ENCODE measurements at regions not wholly inside any gene's neighbourhood (a gene's known extent, or its start where the extent isn't known, plus 50 kb on each side); places are given as distances from the start of the nearest gene placed in this dataset.

DNA sequence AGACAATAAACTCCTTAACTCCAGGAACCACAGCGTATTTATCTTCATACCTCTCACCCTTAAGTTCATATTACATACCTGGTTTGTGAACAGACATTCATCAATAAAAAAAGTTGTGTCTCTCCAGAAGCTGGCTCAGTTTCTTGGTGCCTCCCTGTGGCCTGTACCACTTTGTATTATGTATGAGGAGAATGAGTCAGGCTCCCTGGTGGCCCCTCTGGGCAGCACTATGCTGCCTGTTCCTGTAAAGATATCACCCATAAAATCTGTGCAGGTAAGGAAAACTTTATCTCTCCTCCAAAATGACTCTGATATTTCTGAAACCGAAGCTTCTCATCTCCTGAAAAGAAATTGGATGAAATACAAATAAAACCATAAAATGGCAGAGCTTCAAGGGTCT is 198.4 kb upstream of the NT5C1B start:
- no peaks in the 10 kb centered on the region for H3K27me3 ChIP-seq
- TF ChIP-seq POLR2A (IDR thresholded peaks at IDR 0.05) (no peak), POLR2AphosphoS5 (IDR thresholded peaks at IDR 0.05) (no peak), CTCF (IDR thresholded peaks at IDR 0.05) (no peak), EP300 (IDR thresholded peaks at IDR 0.05) (no peak)
- no peak overlapping the region for H3K4me3 ChIP-seq
- H3K4me1 ChIP-seq: peaks cover 0 to 3% (median 0%) of the 10 kb centered on the region in 4 donors
- ATAC-seq (ENCODE audit: low FRiP score in 2 of 2) (no peak), DNase-seq (no peak)
- WGBS, 2 donors: 90 to 95% methylated on average over 2 of the region's 2 CpGs
- no peak overlapping the region for H3K27ac ChIP-seq
- H3K9me3 ChIP-seq: no peaks in the 10 kb centered on the region
- no peaks in the 10 kb centered on the region for H3K36me3 ChIP-seq

DNA sequence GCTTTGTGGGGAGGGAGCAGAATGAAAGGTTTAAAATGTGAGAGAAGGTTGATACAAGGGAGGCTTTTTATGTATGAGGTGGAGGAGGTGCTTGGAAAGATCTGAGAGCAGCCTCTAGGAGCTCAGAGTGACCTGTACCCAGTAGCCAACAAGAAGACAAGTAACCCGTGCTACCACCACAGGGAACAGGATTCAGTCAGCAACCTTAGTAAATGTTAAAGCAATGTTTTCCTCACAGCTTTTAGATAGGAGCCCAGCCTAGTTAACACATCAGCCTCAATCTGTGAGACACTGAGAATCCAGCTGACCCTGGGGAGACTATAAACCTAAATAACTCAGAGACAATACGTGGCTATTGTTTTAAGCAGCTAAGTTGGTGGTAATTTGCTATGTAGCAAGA is 194.9 kb upstream of the NT5C1B start:
- Histone ChIP-seq H3K36me3 (no peaks in the 10 kb centered on the region), H3K27ac (no peak overlapping the region), H3K9me3 (no peaks in the 10 kb centered on the region), H3K4me3 (no peak overlapping the region), H3K27me3 (no peaks in the 10 kb centered on the region), H3K4me1 (peaks cover 0 to 5% (median 2%) of the 10 kb centered on the region in 4 donors)
- TF ChIP-seq EP300 (IDR thresholded peaks at IDR 0.05): no peak
- TF ChIP-seq CTCF (IDR thresholded peaks at IDR 0.05): no peak
- TF ChIP-seq POLR2AphosphoS5 (IDR thresholded peaks at IDR 0.05): no peak
- TF ChIP-seq POLR2A (IDR thresholded peaks at IDR 0.05): no peak
- 83 to 90% methylated on average over 2 of the region's 2 CpGs for WGBS, 2 donors
- DNase-seq (no peak), ATAC-seq (ENCODE audit: low FRiP score in 2 of 2) (no peak)

- Histone ChIP-seq H3K9me3 (no peaks in the 10 kb centered on the region), H3K27ac (no peak overlapping the region), H3K4me3 (no peak overlapping the region), H3K36me3 (no peaks in the 10 kb centered on the region), H3K27me3 (no peaks in the 10 kb centered on the region), H3K4me1 (peaks cover 0 to 5% (median 0%) of the 10 kb centered on the region in 4 donors)
- ATAC-seq (ENCODE audit: low FRiP score in 2 of 2) (no peak), DNase-seq (no peak)
- TF ChIP-seq POLR2A (IDR thresholded peaks at IDR 0.05) (no peak), POLR2AphosphoS5 (IDR thresholded peaks at IDR 0.05) (no peak), EP300 (IDR thresholded peaks at IDR 0.05) (no peak), CTCF (IDR thresholded peaks at IDR 0.05) (no peak)
- 79 to 92% methylated on average over 1 of the region's 1 CpG for WGBS, 2 donors
Observed at GRCh38 chr2:18781541-18782280, 192.3 kb upstream of the NT5C1B start.

DNA sequence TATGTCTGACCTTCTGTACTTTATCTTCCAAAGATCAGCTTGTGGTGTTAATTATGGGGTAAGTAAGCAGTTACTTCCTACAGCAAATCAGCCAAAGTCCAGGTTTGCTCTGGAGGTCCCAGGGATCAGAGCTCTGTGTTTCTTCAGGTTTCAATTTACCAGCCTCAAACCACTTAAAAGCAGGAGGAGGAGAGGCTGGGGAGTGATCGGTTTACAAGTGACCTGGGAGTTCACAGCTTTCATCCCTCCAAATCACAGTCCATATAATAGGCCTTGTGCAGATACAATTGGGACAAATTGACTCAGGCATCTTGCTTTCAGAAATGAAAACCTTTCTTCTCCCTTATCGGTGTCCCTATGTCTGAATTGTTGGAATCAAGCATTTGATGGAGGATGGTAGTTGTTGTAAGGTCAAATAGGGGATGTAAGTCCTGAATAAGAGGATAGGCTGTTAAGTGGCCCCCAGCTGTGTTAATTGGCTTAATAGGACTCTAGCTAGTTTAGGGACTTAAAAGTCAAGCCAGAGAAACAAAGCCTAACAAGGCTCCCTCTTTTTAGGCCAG is 188.0 kb upstream of the NT5C1B start:
- ATAC-seq (ENCODE audit: low FRiP score in 2 of 2): no peak
- 68 to 75% methylated on average over 2 of the region's 2 CpGs for WGBS, 2 donors
- no peak overlapping the region for H3K4me3 ChIP-seq

More for the DNA sequence above, 188.0 kb upstream of the NT5C1B start:
- H3K27ac ChIP-seq: no peak overlapping the region
- DNase-seq: no peak
- TF ChIP-seq POLR2AphosphoS5 (IDR thresholded peaks at IDR 0.05): no peak
- TF ChIP-seq EP300 (IDR thresholded peaks at IDR 0.05): no peak
- TF ChIP-seq POLR2A (IDR thresholded peaks at IDR 0.05): no peak
- no peak for TF ChIP-seq CTCF (IDR thresholded peaks at IDR 0.05)
- peaks cover 0 to 3% (median 0%) of the 10 kb centered on the region in 4 donors for H3K4me1 ChIP-seq
- no peaks in the 10 kb centered on the region for H3K36me3 ChIP-seq
- H3K9me3 ChIP-seq: no peaks in the 10 kb centered on the region
- no peaks in the 10 kb centered on the region for H3K27me3 ChIP-seq

Data from upper lobe of left lung (tissue), 6 donors.